ENCODE measurements at regions not wholly inside any gene's neighbourhood (a gene's known extent, or its start where the extent isn't known, plus 50 kb on each side); places are given as distances from the start of the nearest gene placed in this dataset.

DNA sequence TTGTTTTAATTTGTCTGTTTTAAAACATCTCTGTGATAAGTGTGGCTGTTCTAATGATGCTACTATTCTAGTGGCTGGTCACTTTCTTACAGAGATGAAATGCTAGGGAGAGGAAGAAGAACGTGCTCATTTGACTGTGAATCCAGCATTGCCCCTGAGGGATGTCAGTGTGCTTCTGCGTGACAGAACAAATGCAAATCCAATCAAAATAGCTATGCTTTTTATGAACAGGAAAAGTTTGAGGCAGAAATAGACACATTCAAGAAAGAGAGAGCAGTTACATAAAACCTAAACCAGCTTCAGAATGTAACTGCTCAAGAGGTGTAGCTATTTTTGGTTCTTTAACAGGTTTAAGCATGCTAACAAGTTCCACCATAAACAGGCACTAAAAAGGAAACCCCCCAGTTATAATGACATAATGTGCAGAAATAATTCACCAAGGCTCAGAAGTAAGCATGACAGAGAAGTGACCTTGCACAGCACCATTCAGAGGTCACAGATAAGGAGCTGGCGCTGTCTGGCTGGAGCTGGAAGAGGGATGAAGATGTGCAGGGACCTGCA is 385.3 kb downstream of the EPM2A start:
- no peaks in the 10 kb centered on the region for H4K20me1 ChIP-seq (ENCODE audit: control insufficient read depth, insufficient read depth, low read depth, low read length)
- no peak for TF ChIP-seq EZH2phosphoT487 (IDR thresholded peaks at IDR 0.05; ENCODE audit: borderline replicate concordance, low read length)
- TF ChIP-seq, protein P1, sequence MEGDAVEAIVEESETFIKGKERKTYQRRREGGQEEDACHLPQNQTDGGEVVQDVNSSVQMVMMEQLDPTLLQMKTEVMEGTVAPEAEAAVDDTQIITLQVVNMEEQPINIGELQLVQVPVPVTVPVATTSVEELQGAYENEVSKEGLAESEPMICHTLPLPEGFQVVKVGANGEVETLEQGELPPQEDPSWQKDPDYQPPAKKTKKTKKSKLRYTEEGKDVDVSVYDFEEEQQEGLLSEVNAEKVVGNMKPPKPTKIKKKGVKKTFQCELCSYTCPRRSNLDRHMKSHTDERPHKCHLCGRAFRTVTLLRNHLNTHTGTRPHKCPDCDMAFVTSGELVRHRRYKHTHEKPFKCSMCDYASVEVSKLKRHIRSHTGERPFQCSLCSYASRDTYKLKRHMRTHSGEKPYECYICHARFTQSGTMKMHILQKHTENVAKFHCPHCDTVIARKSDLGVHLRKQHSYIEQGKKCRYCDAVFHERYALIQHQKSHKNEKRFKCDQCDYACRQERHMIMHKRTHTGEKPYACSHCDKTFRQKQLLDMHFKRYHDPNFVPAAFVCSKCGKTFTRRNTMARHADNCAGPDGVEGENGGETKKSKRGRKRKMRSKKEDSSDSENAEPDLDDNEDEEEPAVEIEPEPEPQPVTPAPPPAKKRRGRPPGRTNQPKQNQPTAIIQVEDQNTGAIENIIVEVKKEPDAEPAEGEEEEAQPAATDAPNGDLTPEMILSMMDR (IDR thresholded peaks at IDR 0.05; ENCODE audit: low read depth, low read length, poor library complexity, severe bottlenecking), result no peak
- no peaks in the 10 kb centered on the region for H3K9me2 ChIP-seq (replicated peaks; ENCODE audit: control insufficient read depth, low read length)
- H3K9me3 ChIP-seq (ENCODE audit: control insufficient read depth, insufficient read depth, low read length), result no peaks in the 10 kb centered on the region
- H3K27me3 ChIP-seq (ENCODE audit: control insufficient read depth, low read length), result peaks cover 39% of the 10 kb centered on the region
- H3K79me2 ChIP-seq (ENCODE audit: control insufficient read depth, low read length), result no peaks in the 10 kb centered on the region
- no peaks in the 10 kb centered on the region for H3K36me3 ChIP-seq (ENCODE audit: control insufficient read depth, low read length)
- H3F3A ChIP-seq (ENCODE audit: control insufficient read depth, insufficient read depth), result peaks cover 8% of the 10 kb centered on the region
- peaks cover 28% of the 10 kb centered on the region for H3K4me1 ChIP-seq (ENCODE audit: control insufficient read depth, low read length)
- H3K27ac ChIP-seq (ENCODE audit: low read depth, low read length), result peak overlapping the region; percentile 42
- peak overlapping the region; percentile 48 for H3K4me3 ChIP-seq (ENCODE audit: low read length)
- peak overlapping the region; percentile 66 for H3K4me2 ChIP-seq (ENCODE audit: low read length)

DNA sequence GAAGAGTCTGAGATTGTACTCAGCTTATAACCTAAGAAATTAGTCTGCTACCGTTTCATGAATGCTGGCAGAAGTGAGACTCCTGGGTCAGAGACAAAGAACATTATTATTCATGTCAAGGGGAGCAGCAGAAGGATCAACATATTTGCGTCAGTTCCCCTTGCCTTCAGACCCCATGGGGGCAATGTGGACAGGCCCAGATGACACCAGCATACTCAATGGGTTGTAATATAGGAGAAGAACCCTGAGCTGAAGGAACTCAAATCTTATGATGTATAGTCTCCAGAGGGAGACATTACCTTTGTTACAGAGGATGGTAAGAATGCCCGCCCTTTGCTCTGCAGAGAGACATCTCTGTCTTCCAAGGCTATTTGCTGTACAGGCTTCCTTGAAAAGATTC is 384.4 kb downstream of the EPM2A start:
- no peak for TF ChIP-seq EZH2phosphoT487 (IDR thresholded peaks at IDR 0.05; ENCODE audit: borderline replicate concordance, low read length)
- TF ChIP-seq, protein P1 (IDR thresholded peaks at IDR 0.05; ENCODE audit: low read depth, low read length, poor library complexity, severe bottlenecking), result no peak
- Histone ChIP-seq H3K9me2 (replicated peaks; ENCODE audit: control insufficient read depth, low read length) (no peaks in the 10 kb centered on the region), H3F3A (ENCODE audit: control insufficient read depth, insufficient read depth) (peaks cover 8% of the 10 kb centered on the region), H3K27ac (ENCODE audit: low read depth, low read length) (peak overlapping the region; percentile 42; the same call in 1 of the 2 replicates), H3K36me3 (ENCODE audit: control insufficient read depth, low read length) (no peaks in the 10 kb centered on the region), H3K4me1 (ENCODE audit: control insufficient read depth, low read length) (peaks cover 28% of the 10 kb centered on the region), H3K9me3 (ENCODE audit: control insufficient read depth, insufficient read depth, low read length) (no peaks in the 10 kb centered on the region), H3K4me3 (ENCODE audit: low read length) (peak overlapping the region; percentile 48), H3K27me3 (ENCODE audit: control insufficient read depth, low read length) (peaks cover 31% of the 10 kb centered on the region), H4K20me1 (ENCODE audit: control insufficient read depth, insufficient read depth, low read depth, low read length) (no peaks in the 10 kb centered on the region), H3K79me2 (ENCODE audit: control insufficient read depth, low read length) (no peaks in the 10 kb centered on the region), H3K4me2 (ENCODE audit: low read length) (peak overlapping the region; percentile 66)

DNA sequence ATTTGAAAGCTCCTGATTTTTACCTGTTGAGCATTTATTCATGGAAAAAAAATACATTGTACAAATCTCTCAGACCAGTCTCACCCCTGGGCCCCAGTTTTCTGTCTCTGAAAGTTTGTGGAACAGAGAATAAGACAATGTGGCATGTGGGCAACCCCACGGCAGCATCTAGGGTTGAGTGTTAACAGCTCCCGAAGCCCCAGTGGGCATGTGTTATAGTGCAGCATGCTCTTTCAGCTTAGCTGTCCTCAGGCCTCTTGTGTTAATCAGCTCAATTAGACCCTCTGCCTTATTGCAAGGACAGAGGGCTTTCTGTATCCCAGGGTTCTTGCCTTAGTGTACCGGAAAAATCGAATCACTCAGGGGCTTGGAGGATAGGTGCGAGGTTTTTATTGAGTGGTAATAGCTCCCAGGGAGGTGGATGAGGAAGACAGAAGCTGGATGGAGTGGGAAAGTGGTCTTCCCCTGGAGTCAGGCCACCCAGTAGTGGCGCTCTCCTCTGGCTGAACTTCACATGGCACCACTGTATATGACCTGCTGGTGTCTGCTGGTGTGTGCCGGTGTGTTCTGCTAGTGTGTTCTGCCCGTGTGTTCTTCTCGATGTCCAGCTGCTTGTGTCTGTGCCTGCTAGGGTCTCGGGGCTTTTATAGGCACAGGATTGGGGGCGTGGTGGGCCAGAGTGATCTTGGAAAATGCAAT is 382.8 kb downstream of the EPM2A start:
- Histone ChIP-seq H3K79me2 (ENCODE audit: control insufficient read depth, low read length) (no peaks in the 10 kb centered on the region), H4K20me1 (ENCODE audit: control insufficient read depth, insufficient read depth, low read depth, low read length) (no peaks in the 10 kb centered on the region), H3K9me2 (replicated peaks; ENCODE audit: control insufficient read depth, low read length) (no peaks in the 10 kb centered on the region), H3K4me1 (ENCODE audit: control insufficient read depth, low read length) (peaks cover 28% of the 10 kb centered on the region), H3K27me3 (ENCODE audit: control insufficient read depth, low read length) (peaks cover 22% of the 10 kb centered on the region), H3K9me3 (ENCODE audit: control insufficient read depth, insufficient read depth, low read length) (no peaks in the 10 kb centered on the region), H3K36me3 (ENCODE audit: control insufficient read depth, low read length) (no peaks in the 10 kb centered on the region), H3K4me3 (ENCODE audit: low read length) (no peak overlapping the region), H3K4me2 (ENCODE audit: low read length) (no peak overlapping the region), H3F3A (ENCODE audit: control insufficient read depth, insufficient read depth) (peaks cover 8% of the 10 kb centered on the region), H3K27ac (ENCODE audit: low read depth, low read length) (no peak overlapping the region)
- no peak for TF ChIP-seq EZH2phosphoT487 (IDR thresholded peaks at IDR 0.05; ENCODE audit: borderline replicate concordance, low read length)
- TF ChIP-seq, protein P1 (IDR thresholded peaks at IDR 0.05; ENCODE audit: low read depth, low read length, poor library complexity, severe bottlenecking), result no peak
